Endodermal cell (in vitro differentiated cells): ENCODE measurements at regions not wholly inside any gene's neighbourhood (a gene's known extent, or its start where the extent isn't known, plus 50 kb on each side); places are given as distances from the start of the nearest gene placed in this dataset.
A peak's percentile ranks its signal among the peaks of the same experiment; 100 is the strongest.

Experiments
- DNase-seq: peaks from one replicate; pipeline ENCODE4 v3.0.0-alpha.2; 2017
- H3K27ac ChIP-seq: 2 replicates; pipeline ENCODE4 v1.5.1; 2013; ENCODE audit warnings: mild to moderate bottlenecking, low read depth, low read length, moderate library complexity
- H3K27me3 ChIP-seq: 2 replicates; pipeline ENCODE4 v1.6.1; 2013; ENCODE audit warnings: mild to moderate bottlenecking, low read length, moderate library complexity; ENCODE audit not compliant: insufficient read depth, control insufficient read depth, poor library complexity, severe bottlenecking
- H3K36me3 ChIP-seq: 2 replicates; pipeline ENCODE4 v1.7.0; 2013; ENCODE audit warnings: mild to moderate bottlenecking, low read length, moderate library complexity; ENCODE audit not compliant: control insufficient read depth, insufficient read depth
- H3K4me1 ChIP-seq: one replicate; pipeline ENCODE4 v1.7.0; 2013; ENCODE audit warnings: low read length; ENCODE audit not compliant: control insufficient read depth, insufficient read depth
- H3K4me3 ChIP-seq: 2 replicates; pipeline ENCODE4 v1.5.1; 2013; ENCODE audit warnings: mild to moderate bottlenecking, low read length, moderate library complexity
- H3K9ac ChIP-seq: 2 replicates; pipeline ENCODE4 v1.6.1; 2013; ENCODE audit warnings: mild to moderate bottlenecking, low read length, moderate library complexity; ENCODE audit not compliant: poor library complexity, severe bottlenecking; ENCODE audit errors: extremely low read depth
- H3K9me3 ChIP-seq: 2 replicates; pipeline ENCODE4 v1.6.1; 2013; ENCODE audit warnings: mild to moderate bottlenecking, low read length, moderate library complexity; ENCODE audit not compliant: control insufficient read depth
- H3K27ac Mint-ChIP-seq: 2 replicates; pipeline ENCODE4 v1.8.0; 2020; ENCODE audit warnings: mixed read lengths
- H3K27me3 Mint-ChIP-seq: 2 replicates; pipeline ENCODE4 v1.8.0; 2021; ENCODE audit warnings: mild to moderate bottlenecking, mixed read lengths; ENCODE audit not compliant: insufficient read depth
- H3K36me3 Mint-ChIP-seq: 2 replicates; pipeline ENCODE4 v1.8.0; 2020; ENCODE audit warnings: low read depth, mixed read lengths
- H3K4me1 Mint-ChIP-seq: 2 replicates; pipeline ENCODE4 v1.8.0; 2020; ENCODE audit warnings: mixed read lengths
- H3K4me3 Mint-ChIP-seq: 2 replicates; pipeline ENCODE4 v1.8.0; 2020; ENCODE audit warnings: mild to moderate bottlenecking, moderate library complexity, mixed read lengths
- H3K9me3 Mint-ChIP-seq: 2 replicates; pipeline ENCODE4 v1.8.0; 2020; ENCODE audit warnings: mild to moderate bottlenecking, mixed read lengths
- WGBS, 2 experiments: methylation state at CpG; one replicate each; pipeline versions ENCODE4 v1.1.5 to v1.1.7; 2013; ENCODE audit warnings: missing lambda C conversion rate in 2 of 2, mixed read lengths in 1 of 2; ENCODE audit not compliant: insufficient coverage in 1 of 2, insufficient read length in 1 of 2; 5-methylcytosine and 5-hydroxymethylcytosine counted together
- TF ChIP-seq, protein P1 (sequence below): fragments of 200-600 bp; sonication (generic); conservative IDR thresholded peaks from 2 replicates; pipeline ENCODE4 v1.5.0; 2021; ENCODE audit warnings: antibody characterized with exemption, mild to moderate bottlenecking

DNA sequence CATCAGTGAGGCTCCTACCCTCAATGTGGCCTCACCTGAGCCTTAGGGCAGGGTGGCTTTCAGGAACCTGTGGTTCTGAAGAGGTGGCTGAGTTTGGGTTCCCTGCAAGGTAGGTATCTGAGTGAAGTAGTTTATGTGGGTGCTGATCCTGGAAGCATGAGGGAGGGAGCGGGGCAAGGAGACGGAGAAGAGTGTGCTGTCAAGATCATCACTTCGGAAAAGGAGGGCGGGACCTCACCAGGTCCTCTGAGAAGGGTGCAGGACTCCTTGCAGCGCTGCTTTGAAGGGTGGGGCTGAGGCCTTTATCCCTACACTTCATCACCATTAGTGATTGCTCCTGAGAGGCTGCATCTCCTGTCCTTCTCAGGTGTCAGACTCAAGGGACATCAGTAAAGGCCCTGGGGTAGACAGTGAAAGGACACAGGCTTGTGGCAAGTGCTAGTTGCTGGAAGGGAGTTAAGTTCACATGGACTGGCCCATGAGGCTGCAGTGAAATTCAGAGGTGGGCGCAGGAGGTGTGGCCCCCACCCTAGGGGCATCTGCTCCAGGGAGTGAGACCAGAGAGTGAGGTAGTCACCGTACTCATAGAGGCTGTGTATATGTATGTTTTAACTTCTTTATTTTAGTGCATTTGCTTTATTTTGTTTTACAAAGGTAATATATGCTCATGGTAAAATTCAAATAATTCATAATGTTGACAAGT, 57.3 kb upstream of the GALNT2 start:
- WGBS, 2 experiments = 95 to 96% methylated on average over 4 to 7 of the region's 7 CpGs
- H3K27me3 Mint-ChIP-seq = no peaks in the 10 kb centered on the region
- no peak overlapping the region for H3K9ac ChIP-seq
- H3K4me1 Mint-ChIP-seq = no peaks in the 10 kb centered on the region
- H3K9me3 Mint-ChIP-seq = no peaks in the 10 kb centered on the region
- TF ChIP-seq, protein P1, sequence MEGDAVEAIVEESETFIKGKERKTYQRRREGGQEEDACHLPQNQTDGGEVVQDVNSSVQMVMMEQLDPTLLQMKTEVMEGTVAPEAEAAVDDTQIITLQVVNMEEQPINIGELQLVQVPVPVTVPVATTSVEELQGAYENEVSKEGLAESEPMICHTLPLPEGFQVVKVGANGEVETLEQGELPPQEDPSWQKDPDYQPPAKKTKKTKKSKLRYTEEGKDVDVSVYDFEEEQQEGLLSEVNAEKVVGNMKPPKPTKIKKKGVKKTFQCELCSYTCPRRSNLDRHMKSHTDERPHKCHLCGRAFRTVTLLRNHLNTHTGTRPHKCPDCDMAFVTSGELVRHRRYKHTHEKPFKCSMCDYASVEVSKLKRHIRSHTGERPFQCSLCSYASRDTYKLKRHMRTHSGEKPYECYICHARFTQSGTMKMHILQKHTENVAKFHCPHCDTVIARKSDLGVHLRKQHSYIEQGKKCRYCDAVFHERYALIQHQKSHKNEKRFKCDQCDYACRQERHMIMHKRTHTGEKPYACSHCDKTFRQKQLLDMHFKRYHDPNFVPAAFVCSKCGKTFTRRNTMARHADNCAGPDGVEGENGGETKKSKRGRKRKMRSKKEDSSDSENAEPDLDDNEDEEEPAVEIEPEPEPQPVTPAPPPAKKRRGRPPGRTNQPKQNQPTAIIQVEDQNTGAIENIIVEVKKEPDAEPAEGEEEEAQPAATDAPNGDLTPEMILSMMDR = no peak
- H3K27ac Mint-ChIP-seq = no peak overlapping the region
- no peaks in the 10 kb centered on the region for H3K9me3 ChIP-seq
- peak; percentile 28 for DNase-seq
- H3K27ac ChIP-seq = no peak overlapping the region
- H3K4me1 ChIP-seq = no peaks in the 10 kb centered on the region
- no peaks in the 10 kb centered on the region for H3K36me3 ChIP-seq
- H3K4me3 Mint-ChIP-seq = no peak overlapping the region
- H3K27me3 ChIP-seq = no peaks in the 10 kb centered on the region
- H3K36me3 Mint-ChIP-seq = no peaks in the 10 kb centered on the region
- H3K4me3 ChIP-seq = no peak overlapping the region

DNA sequence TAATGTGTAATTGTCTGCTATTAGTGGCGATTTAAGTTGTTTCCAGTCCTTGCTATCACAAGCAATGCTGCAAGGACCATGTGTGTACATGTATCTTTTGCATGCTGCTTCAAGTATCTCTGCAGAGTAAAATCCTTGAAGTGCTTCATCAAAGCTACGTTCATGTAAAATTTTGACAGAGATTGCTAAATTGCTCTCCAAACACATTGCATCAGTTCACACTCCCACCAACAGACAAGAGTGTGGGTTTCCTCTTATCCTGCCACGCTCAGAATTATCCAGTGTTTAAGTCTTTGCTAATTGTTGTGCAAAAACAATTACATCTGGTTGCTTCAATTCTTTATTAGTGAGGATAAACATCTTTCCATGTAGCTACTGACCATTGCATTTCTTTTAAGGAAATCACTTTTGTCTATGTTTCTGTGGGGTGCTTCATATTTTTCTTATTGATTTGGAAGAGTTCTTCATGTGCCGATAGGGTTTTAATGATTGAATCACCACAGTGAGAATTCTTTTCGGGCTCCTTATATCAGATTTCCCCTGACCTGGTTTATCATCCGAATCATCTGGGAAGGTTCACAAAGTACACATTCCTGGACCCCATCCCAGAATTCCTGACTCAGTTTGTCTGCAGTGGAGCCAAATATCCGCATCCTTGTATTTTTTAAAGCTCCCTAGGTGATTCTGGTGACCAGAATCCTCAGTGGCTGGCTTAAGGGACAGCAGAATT, 56.3 kb upstream of the GALNT2 start:
- Histone ChIP-seq H3K9me3 (no peaks in the 10 kb centered on the region), H3K4me3 (no peak overlapping the region), H3K27ac (no peak overlapping the region), H3K27me3 (no peaks in the 10 kb centered on the region), H3K36me3 (no peaks in the 10 kb centered on the region), H3K9ac (no peak overlapping the region), H3K4me1 (no peaks in the 10 kb centered on the region)
- 91 to 93% methylated on average over 6 to 7 of the region's 7 CpGs for WGBS, 2 experiments
- H3K27me3 Mint-ChIP-seq = no peaks in the 10 kb centered on the region
- DNase-seq = peak; percentile 8
- TF ChIP-seq, protein P1 = no peak
- H3K9me3 Mint-ChIP-seq = no peaks in the 10 kb centered on the region
- H3K36me3 Mint-ChIP-seq = no peaks in the 10 kb centered on the region
- H3K27ac Mint-ChIP-seq = no peak overlapping the region
- H3K4me3 Mint-ChIP-seq = no peak overlapping the region
- peaks cover 2% of the 10 kb centered on the region for H3K4me1 Mint-ChIP-seq

DNA sequence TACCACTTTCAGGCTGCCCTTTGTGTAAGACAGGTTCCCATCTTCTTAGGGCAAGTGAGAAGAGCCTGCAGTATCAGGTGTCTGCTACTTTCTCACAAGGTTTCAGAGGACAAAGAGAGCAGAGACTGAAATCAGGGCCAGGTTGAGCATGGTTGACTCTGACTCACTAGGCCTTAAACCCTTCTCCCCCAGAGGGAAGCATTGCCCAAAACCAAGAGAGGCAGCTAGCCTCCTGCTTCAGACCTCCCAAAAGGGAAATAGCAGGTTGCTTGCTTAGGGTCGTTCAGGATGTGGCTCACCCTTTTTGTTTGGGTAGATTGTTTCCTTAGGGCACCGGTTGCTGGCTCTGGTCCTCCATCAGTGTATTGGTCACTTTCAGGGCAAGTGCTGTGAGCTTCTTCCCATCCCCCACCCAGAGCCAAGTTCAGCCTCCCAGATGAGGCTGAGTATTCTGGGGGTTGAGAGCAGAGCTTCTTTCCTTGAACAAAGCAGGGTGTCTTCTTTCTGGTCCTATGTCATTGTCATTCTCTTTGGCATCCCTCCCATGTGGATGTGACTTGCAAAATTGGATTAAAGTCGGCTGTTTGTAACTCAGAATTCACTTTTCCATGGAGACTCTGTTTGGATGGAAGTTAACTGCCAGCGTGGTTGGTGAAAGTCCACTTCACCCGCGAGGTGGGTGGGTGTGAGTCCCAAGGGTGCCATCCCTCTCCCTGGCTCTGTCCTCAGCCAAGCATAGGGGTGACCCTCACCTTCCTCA, 55.5 kb upstream of the GALNT2 start:
- Mint-ChIP-seq H3K4me3 (no peak overlapping the region), H3K9me3 (no peaks in the 10 kb centered on the region), H3K27ac (no peak overlapping the region), H3K36me3 (no peaks in the 10 kb centered on the region), H3K27me3 (no peaks in the 10 kb centered on the region), H3K4me1 (peaks cover 9% of the 10 kb centered on the region)
- Histone ChIP-seq H3K4me1 (no peaks in the 10 kb centered on the region), H3K9me3 (no peaks in the 10 kb centered on the region), H3K9ac (no peak overlapping the region), H3K27ac (no peak overlapping the region), H3K4me3 (no peak overlapping the region), H3K27me3 (no peaks in the 10 kb centered on the region), H3K36me3 (no peaks in the 10 kb centered on the region)
- peak; percentile 39 for DNase-seq
- 64 to 80% methylated on average over 2 to 6 of the region's 6 CpGs for WGBS, 2 experiments
- TF ChIP-seq, protein P1 = no peak
